ENCODE measurements at regions not wholly inside any gene's neighbourhood (a gene's known extent, or its start where the extent isn't known, plus 50 kb on each side); places are given as distances from the start of the nearest gene placed in this dataset.

- no peak for DNase-seq
- H3K4me3 ChIP-seq = no peak overlapping the region
- intact Hi-C loops (cut with DNase I) = no loop called here
- TF ChIP-seq POLR2A (IDR thresholded peaks at IDR 0.05) (no peak), CTCF (IDR thresholded peaks at IDR 0.05) (no peak)
- H3K4me1 ChIP-seq (replicated peaks in 1 of 2) = no peaks in the 10 kb centered on the region
- H3K27me3 ChIP-seq = no peaks in the 10 kb centered on the region
- H3K9me3 ChIP-seq (replicated peaks in 1 of 3) = no peaks in the 10 kb centered on the region
- no peaks in the 10 kb centered on the region for H3K36me3 ChIP-seq (replicated peaks in 1 of 2)
- no peak overlapping the region for H3K27ac ChIP-seq
Observed at GRCh38 chr2:19408592-19408991, 50.2 kb upstream of the OSR1 start.

Measured in adrenal gland (tissue), 7 donors.